ENCODE measurements at regions not wholly inside any gene's neighbourhood (a gene's known extent, or its start where the extent isn't known, plus 50 kb on each side); places are given as distances from the start of the nearest gene placed in this dataset.
"Not testable (repeated sequence)": the region's sequence is repeated elsewhere in the genome, so short reads cannot be mapped to it uniquely, and the experiment has no call there.

- DNase-seq (ENCODE audit: extremely low read depth, low read depth) = no peak
These were observed 109.8 kb downstream of the PLPPR4 start for GRCh38 chr1:99374109-99374508.

GRCh38 chr1:99374693-99375092 is 110.4 kb downstream of the PLPPR4 start:
- DNase-seq (ENCODE audit: extremely low read depth, low read depth) = not testable (repeated sequence)

More at GRCh38 chr1:99374109-99374508, 109.8 kb downstream of the PLPPR4 start:
- no peak for TF ChIP-seq CTCF (IDR thresholded peaks at IDR 0.05; ENCODE audit: low read depth, low read length)

GRCh38 chr1:99384021-99384420 is 119.7 kb downstream of the PLPPR4 start:
- no peak for TF ChIP-seq CTCF (IDR thresholded peaks at IDR 0.05; ENCODE audit: low read depth, low read length)

GRCh38 chr1:99385852-99386251 is 121.6 kb downstream of the PLPPR4 start:
- DNase-seq (ENCODE audit: extremely low read depth, low read depth) = no peak
- no peak for TF ChIP-seq CTCF (IDR thresholded peaks at IDR 0.05; ENCODE audit: low read depth, low read length)

More at GRCh38 chr1:99384021-99384420, 119.7 kb downstream of the PLPPR4 start:
- DNase-seq (ENCODE audit: extremely low read depth, low read depth) = no peak

GRCh38 chr1:99396389-99396788 is 132.1 kb downstream of the PLPPR4 start:
- no peak for DNase-seq (ENCODE audit: extremely low read depth, low read depth)
- TF ChIP-seq CTCF (IDR thresholded peaks at IDR 0.05; ENCODE audit: low read depth, low read length) = no peak

GRCh38 chr1:99397029-99397428 is 132.7 kb downstream of the PLPPR4 start:
- TF ChIP-seq CTCF (IDR thresholded peaks at IDR 0.05; ENCODE audit: low read depth, low read length) = no peak
- DNase-seq (ENCODE audit: extremely low read depth, low read depth) = no peak

GRCh38 chr1:99397863-99398262 is 133.6 kb downstream of the PLPPR4 start:
- DNase-seq (ENCODE audit: extremely low read depth, low read depth) = no peak
- no peak for TF ChIP-seq CTCF (IDR thresholded peaks at IDR 0.05; ENCODE audit: low read depth, low read length)

- not testable (repeated sequence) for DNase-seq (ENCODE audit: extremely low read depth, low read depth)
These were observed 137.3 kb downstream of the PLPPR4 start for GRCh38 chr1:99401556-99401955.

- not testable (repeated sequence) for DNase-seq (ENCODE audit: extremely low read depth, low read depth)
These were observed 140.1 kb downstream of the PLPPR4 start for GRCh38 chr1:99404399-99404798.

- not testable (repeated sequence) for DNase-seq (ENCODE audit: extremely low read depth, low read depth)
These were observed 141.0 kb downstream of the PLPPR4 start for GRCh38 chr1:99405325-99405724.
